Stomach (tissue), 8 donors: ENCODE measurements at regions not wholly inside any gene's neighbourhood (a gene's known extent, or its start where the extent isn't known, plus 50 kb on each side); places are given as distances from the start of the nearest gene placed in this dataset.

Experiments
- DNase-seq, 2 donors: peaks; one replicate each; pipeline versions ENCODE4 v3.0.0 to v3.0.0-alpha.2; 2013 to 2019
- H3K27ac ChIP-seq, 5 donors: fragments of 200-600 bp in 4 of 5; sonication (generic) in 4 of 5; one replicate each; pipeline ENCODE4 v1.5.1; 2013 to 2019; ENCODE audit warnings: mild to moderate bottlenecking in 1 of 5, moderate library complexity in 1 of 5
- H3K27me3 ChIP-seq, 3 donors: fragments of 200-600 bp; sonication (generic); one replicate each; pipeline ENCODE4 v1.5.1; 2017 to 2019; ENCODE audit warnings: mixed run types in 1 of 3
- H3K36me3 ChIP-seq, 4 donors: fragments of 200-600 bp; sonication (generic); 1 replicate in 3 of 4; 2 replicates in 1 of 4; pipeline ENCODE4 v1.5.1; 2016 to 2019
- H3K4me1 ChIP-seq, 4 donors: fragments of 200-600 bp; sonication (generic); one replicate each; pipeline ENCODE4 v1.5.1; 2016 to 2019
- H3K4me3 ChIP-seq, 4 donors: fragments of 200-600 bp; sonication (generic) in 3 of 4; one replicate each; pipeline ENCODE4 v1.5.1; 2016 to 2019; ENCODE audit warnings: mild to moderate bottlenecking in 1 of 4
- H3K9me3 ChIP-seq, 4 donors: fragments of 200-600 bp; sonication (generic); one replicate each; pipeline ENCODE4 v1.5.1; 2016 to 2019
- CTCF ChIP-seq, 7 experiments: fragments of 450-650 bp in 4 of 7; fragments of 200-600 bp in 3 of 7; sonication (generic) in 3 of 7; IDR thresholded peaks; one replicate each; pipeline ENCODE4 v1.5.1; 2016 to 2019; ENCODE audit warnings: antibody characterized with exemption in 7 of 7, control low read depth in 2 of 7, mild to moderate bottlenecking in 1 of 7
- EP300 ChIP-seq: sonication (generic); formaldehyde crosslinking; IDR thresholded peaks from one replicate; pipeline ENCODE4 v1.6.1; 2017; ENCODE audit warnings: antibody characterized with exemption
- POLR2A ChIP-seq, 4 donors: fragments of 450-650 bp; IDR thresholded peaks; one replicate each; pipeline ENCODE4 v1.6.1; 2016; ENCODE audit warnings: antibody characterized with exemption in 4 of 4, control low read depth in 2 of 4, mild to moderate bottlenecking in 1 of 4, moderate library complexity in 1 of 4
- POLR2AphosphoS5 ChIP-seq, 3 donors: sonication (generic); formaldehyde crosslinking; IDR thresholded peaks; one replicate each; pipeline ENCODE4 v1.6.1; 2016; ENCODE audit warnings: antibody characterized with exemption in 3 of 3
- WGBS, 5 donors: extraction: QIAGEN DNeasy Blood & Tissue Kit in 3 of 5; methylation state at CpG; one replicate each; pipeline versions ENCODE4 v1.1.5 to v1.1.7; 2013 to 2018; 5-methylcytosine and 5-hydroxymethylcytosine counted together
- intact Hi-C: fragments of 100-400 bp; cut with DNase I; formaldehyde crosslinking; loops from one replicate; pipeline ENCODE4 v1.15.1; 2023; ENCODE audit warnings: low total_unique reads
- donor health status: healthy with polysubstance abuse.
- donor health status: Bipolar disorder and iron deficiency.
- donor health status: healthy.

GRCh38 chr13:90995001-90995400, 352.5 kb upstream of the MIR17HG start:
- DNase-seq = no peak
- Histone ChIP-seq H3K4me3 (no peak overlapping the region), H3K27me3 (no peaks in the 10 kb centered on the region), H3K36me3 (no peaks in the 10 kb centered on the region), H3K9me3 (no peaks in the 10 kb centered on the region), H3K27ac (no peak overlapping the region), H3K4me1 (no peaks in the 10 kb centered on the region)
- intact Hi-C loops = no loop called here
- TF ChIP-seq POLR2AphosphoS5 (IDR thresholded peaks at IDR 0.05) (no peak), POLR2A (IDR thresholded peaks at IDR 0.05) (no peak), CTCF (IDR thresholded peaks at IDR 0.05) (no peak), EP300 (no peak)
- WGBS, 5 donors = 74 to 92% (median 87%) methylated on average over 3 of the region's 3 CpGs

- TF ChIP-seq POLR2A (IDR thresholded peaks at IDR 0.05) (no peak), EP300 (no peak), CTCF (IDR thresholded peaks at IDR 0.05) (no peak), POLR2AphosphoS5 (IDR thresholded peaks at IDR 0.05) (no peak)
- 64 to 77% (median 75%) methylated on average over 4 of the region's 4 CpGs for WGBS, 5 donors
Observed at GRCh38 chr13:90995614-90996013, 351.9 kb upstream of the MIR17HG start.

GRCh38 chr13:90997951-90998350, 349.5 kb upstream of the MIR17HG start:
- no peaks in the 10 kb centered on the region for H3K9me3 ChIP-seq
- 57 to 81% (median 75%) methylated on average over 1 of the region's 1 CpG for WGBS, 5 donors
- TF ChIP-seq CTCF (IDR thresholded peaks at IDR 0.05) = no peak
- no peaks in the 10 kb centered on the region for H3K27me3 ChIP-seq
- intact Hi-C loops = no loop called here
- H3K4me3 ChIP-seq = no peak overlapping the region
- H3K36me3 ChIP-seq = no peaks in the 10 kb centered on the region
- no peaks in the 10 kb centered on the region for H3K4me1 ChIP-seq
- DNase-seq = no peak
- H3K27ac ChIP-seq = no peak overlapping the region

More at GRCh38 chr13:90995614-90996013, 351.9 kb upstream of the MIR17HG start:
- no peak for DNase-seq
- no peaks in the 10 kb centered on the region for H3K9me3 ChIP-seq
- H3K4me1 ChIP-seq = no peaks in the 10 kb centered on the region
- H3K36me3 ChIP-seq = no peaks in the 10 kb centered on the region
- intact Hi-C loops = no loop called here
- no peak overlapping the region for H3K4me3 ChIP-seq
- no peaks in the 10 kb centered on the region for H3K27me3 ChIP-seq
- H3K27ac ChIP-seq = no peak overlapping the region

GRCh38 chr13:90999401-90999800, 348.1 kb upstream of the MIR17HG start:
- no peak overlapping the region for H3K27ac ChIP-seq
- intact Hi-C loops = no loop called here
- TF ChIP-seq POLR2AphosphoS5 (IDR thresholded peaks at IDR 0.05) (no peak), POLR2A (IDR thresholded peaks at IDR 0.05) (no peak), CTCF (IDR thresholded peaks at IDR 0.05) (no peak), EP300 (no peak)
- no peak overlapping the region for H3K4me3 ChIP-seq
- H3K27me3 ChIP-seq = no peaks in the 10 kb centered on the region
- H3K36me3 ChIP-seq = no peaks in the 10 kb centered on the region
- DNase-seq = no peak
- H3K4me1 ChIP-seq = no peaks in the 10 kb centered on the region
- H3K9me3 ChIP-seq = no peaks in the 10 kb centered on the region

- Histone ChIP-seq H3K4me1 (no peaks in the 10 kb centered on the region), H3K9me3 (no peaks in the 10 kb centered on the region), H3K4me3 (no peak overlapping the region), H3K36me3 (no peaks in the 10 kb centered on the region), H3K27ac (no peak overlapping the region), H3K27me3 (no peaks in the 10 kb centered on the region)
- intact Hi-C loops = no loop called here
- 85 to 92% (median 90%) methylated on average over 6 of the region's 6 CpGs for WGBS, 5 donors
- TF ChIP-seq EP300 (no peak), CTCF (IDR thresholded peaks at IDR 0.05) (no peak), POLR2AphosphoS5 (IDR thresholded peaks at IDR 0.05) (no peak), POLR2A (IDR thresholded peaks at IDR 0.05) (no peak)
- DNase-seq = no peak
Observed at GRCh38 chr13:91001371-91001770, 346.1 kb upstream of the MIR17HG start.
